Activated CD4-positive, alpha-beta T cell treated with anti-CD3 and anti-CD28 coated beads, Interleukin-2, amount 50 U/mL, for 1 hour (primary cell): ENCODE measurements at regions not wholly inside any gene's neighbourhood (a gene's known extent, or its start where the extent isn't known, plus 50 kb on each side); places are given as distances from the start of the nearest gene placed in this dataset.
"Not testable (repeated sequence)": the region's sequence is repeated elsewhere in the genome, so short reads cannot be mapped to it uniquely, and the experiment has no call there.

Experiments used
- DNase-seq: peaks from one replicate; pipeline ENCODE4 v3.0.0-alpha.2; 2020

DNA sequence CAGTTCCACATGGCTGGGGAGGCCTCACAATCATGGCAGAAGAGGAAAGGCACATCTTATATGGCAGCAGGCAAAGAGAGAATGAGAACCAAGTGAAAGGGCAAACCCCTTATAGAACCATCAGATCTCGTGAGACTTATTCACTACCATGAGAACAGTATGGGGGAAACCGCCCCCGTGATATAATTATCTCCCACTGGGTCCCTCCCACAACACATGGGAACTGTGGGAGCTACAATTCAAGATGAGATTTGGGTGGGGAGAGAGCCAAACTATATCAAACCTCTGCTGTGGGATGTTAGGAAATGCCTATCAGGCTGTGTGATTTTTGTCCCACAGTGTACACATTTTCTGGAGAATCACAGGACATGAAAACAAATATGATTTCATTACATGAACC, 415.8 kb downstream of the TSHZ3 start:
- not testable (repeated sequence) for DNase-seq

DNA sequence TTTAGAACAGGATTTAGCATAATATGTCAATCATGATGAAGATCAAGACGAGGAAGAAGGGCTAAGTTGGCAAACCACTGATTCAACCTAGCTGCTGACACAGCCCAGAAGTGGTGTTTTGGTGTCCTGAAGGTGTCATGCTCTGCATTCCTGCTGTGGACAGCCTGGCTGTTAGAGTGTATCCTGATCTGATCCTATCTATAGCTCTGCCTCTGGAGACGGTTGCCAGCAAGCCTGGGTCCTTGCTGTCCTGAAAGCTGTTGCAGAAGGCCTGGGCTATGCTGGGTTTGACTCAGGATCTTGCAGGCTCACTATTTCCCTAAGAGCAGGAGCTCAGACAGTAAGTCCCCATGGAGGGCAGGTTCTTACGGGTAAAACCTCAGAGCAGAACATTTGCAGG, 416.4 kb downstream of the TSHZ3 start:
- DNase-seq: no peak

DNA sequence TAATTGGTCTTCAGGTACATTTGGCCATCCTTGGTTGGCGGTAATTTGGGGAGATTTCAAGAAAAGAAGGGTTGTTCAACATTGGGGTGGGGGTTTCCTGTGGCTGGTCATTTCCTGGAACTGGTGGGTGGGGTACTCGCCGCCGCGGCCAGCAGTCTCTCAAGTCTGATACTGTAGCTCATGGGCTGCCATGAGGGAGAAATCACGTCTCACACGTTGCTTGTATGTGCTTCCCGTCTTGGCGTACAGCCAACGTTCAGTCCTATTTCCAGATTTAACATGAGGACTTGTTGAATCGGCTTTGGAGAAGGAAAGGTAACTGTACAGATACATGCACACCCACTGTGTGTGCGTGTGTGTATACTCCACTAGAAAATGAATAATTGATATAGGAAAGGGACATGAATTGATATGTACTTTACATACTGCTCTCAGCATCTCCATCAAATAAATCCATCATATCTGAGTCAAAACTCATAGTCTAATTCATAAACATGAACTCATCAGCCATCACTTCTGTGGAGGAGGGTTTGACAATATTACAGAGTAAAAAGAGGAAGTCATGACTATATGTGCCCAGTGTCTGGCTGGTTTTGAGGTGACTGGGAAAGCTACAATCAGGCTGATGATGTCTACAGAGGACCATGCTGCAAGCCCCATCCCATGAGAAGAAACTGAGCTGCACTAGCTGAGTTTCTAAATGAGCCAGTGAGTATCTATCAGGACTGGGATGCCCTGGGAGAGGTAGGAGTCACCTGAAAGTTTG, 418.1 kb downstream of the TSHZ3 start:
- DNase-seq: no peak

DNA sequence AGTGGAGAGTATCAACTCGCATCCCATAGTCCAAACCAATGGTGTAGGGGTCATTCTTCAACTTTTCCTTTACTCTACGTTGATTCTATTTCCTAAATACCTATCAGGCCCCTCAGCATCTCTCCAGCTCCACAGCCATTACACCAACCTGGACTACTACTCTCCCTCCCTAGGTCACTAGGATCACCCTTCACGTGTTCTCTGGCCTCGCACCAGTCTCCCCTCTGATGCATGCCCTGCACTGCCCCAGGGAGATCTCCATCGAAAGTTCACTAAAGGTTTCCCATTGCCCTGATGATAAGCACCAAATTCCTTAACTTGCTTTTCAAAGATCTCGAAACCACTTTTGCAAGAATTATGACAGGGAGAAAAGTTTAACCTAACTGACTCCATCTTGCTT, 421.5 kb downstream of the TSHZ3 start:
- no peak for DNase-seq

DNA sequence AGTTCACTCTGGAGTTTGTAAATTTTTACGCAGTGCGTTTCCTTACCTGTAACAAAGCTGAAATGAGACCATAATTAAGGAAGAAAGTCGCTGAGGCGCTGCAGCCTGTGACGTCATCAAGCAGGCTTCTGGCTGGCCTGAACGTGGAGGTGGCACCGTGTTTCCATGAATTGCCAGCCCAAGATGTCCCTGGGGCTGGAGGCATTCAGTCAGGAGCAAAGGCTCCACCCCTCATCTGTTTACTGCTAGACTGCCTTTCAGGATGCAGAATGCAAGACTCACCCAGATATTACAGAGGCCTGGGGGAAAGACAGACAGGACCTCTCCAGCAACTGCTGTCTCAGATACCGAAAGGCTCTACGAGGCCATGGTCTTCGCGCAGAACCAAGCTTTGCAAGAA, 424.6 kb downstream of the TSHZ3 start:
- no peak for DNase-seq

DNA sequence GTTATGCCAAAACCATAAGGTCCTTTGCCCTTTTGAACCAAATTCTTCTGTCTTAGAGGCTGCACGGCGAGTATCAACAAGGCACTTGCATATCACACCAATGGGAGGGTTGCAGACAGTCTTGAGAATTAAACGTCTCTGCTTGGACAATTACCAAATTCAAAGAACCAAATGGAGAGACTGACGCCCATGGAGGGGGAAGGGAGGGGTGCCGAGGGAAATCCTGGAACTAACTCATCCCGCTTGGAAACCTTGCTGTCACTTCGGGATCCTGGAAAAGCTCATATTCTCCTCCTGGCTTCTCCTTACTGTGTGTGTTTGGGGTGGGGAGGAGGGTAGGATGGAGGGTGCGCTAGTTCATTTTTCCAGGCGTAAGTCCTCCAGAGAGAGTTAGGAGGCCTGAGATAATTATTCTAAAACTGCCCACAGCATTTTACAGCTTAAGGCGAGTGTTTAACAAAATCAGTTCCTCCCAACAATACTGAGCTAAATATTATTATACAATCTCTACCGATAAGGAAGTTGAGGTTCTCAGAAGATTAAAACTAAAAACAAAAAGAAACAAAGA, 425.1 kb downstream of the TSHZ3 start:
- DNase-seq: no peak

DNA sequence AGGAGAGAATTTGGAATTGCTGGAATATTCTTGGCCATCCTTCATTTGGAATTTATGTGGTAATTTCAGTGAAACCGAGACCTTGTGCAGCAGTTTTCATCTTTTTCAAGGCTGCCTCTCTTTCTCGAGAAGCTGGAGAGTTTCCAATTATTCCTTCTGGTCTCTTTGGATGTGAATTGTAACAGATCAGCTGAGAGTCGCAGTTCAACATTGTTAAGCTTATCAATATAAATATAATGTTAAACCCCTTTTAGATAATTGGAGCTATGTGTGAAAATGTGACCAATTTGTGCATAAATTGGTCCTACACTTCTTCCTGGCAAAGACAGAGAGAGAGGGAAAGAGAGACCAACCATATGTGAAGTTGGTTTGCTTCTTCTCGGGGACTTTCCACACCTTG, 425.6 kb downstream of the TSHZ3 start:
- DNase-seq: no peak

DNA sequence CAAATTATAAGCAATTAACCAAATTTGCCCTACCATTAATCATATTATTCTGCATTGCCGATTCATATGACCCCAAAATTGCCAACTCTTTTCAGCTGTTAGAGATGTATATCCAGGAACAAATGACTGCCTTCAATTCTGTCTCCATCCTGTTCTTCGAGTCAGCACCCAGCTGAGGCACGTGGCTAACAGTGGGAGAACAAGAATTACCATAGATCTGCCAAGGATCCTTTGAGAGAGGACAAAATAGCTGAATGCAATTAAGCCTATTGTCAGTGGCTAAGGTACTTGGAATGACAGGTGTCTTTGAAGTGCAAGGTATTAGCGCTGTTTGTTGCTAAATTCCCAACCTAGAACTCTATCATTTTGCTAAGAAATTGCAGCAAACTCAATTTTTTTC, 426.1 kb downstream of the TSHZ3 start:
- no peak for DNase-seq

DNA sequence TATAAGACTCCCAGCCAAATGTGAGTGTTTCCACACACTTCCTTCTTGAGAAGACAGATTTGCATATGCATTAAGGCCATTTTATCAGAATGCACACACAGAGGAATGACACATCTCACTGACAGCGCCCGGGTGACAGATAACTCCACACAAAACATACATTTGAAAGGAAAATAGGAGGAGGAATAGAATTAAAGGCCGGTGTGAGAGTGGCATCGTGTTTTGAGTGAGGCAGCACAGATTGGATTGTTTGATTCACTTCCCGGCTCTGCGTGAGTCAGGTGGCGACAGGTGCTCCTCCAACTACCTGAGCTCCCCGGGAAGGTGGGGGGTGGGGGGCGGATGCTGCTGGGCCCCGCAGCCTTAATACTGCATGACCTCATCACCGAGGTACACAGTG, 429.0 kb downstream of the TSHZ3 start:
- DNase-seq: no peak

DNA sequence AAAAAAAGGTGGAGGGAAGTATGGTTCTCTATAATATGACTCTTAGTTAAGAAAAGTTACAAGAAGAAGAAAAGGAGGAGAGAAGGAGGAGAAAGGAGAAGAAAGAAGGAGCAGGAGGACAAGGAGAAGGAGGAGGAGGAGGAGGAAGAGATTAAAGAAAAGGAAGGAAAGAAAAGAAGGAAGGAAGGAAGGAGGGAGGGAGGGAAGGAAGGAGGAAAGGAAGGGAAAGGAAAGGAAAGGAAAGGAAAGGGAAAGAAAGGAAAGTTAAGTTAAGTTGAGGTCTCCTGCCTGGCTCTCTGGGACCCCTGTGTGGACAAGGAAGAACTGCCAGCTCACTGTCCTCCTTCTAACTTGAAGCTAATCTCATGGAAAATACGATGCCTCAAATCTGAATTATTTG, 429.5 kb downstream of the TSHZ3 start:
- no peak for DNase-seq

DNA sequence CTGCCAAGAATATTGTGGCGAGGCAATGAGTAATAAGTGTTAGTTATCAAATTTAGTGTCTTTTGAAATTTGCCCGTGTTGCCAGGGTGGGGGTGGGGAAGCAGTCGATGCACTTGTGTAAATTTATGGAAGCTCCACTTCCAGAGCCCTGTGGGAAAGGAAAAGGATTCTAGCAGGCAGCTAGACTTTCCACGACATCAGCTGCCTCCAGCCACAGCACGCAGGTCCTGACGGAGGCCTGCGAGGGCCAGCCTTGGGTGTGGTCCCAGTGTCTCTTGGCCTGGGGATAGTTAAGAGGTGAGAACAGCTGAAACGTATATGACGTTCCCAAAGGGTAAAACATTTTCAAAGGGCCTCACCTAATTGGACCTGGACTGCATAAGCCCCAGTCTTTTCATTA, 433.0 kb downstream of the TSHZ3 start:
- no peak for DNase-seq

DNA sequence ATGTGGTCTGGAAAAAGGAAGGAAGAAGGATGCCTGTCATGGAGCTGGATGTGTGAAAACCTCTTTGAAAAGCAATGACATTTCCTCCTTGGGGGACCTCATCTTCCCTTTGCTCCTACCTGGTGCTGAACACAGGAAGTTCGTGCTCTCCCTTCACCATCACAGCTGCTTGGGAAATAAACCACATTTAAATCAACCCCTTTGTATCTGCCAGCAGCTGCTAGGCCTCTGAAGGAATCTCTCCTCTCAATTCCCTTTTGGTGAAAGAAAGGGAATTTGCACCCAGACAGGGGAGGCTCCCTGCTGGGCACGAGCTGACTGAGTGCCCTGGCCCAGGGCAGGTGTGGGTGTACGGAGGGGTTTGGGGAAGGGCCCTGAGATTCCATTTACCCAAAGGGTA, 437.7 kb downstream of the TSHZ3 start:
- no peak for DNase-seq

DNA sequence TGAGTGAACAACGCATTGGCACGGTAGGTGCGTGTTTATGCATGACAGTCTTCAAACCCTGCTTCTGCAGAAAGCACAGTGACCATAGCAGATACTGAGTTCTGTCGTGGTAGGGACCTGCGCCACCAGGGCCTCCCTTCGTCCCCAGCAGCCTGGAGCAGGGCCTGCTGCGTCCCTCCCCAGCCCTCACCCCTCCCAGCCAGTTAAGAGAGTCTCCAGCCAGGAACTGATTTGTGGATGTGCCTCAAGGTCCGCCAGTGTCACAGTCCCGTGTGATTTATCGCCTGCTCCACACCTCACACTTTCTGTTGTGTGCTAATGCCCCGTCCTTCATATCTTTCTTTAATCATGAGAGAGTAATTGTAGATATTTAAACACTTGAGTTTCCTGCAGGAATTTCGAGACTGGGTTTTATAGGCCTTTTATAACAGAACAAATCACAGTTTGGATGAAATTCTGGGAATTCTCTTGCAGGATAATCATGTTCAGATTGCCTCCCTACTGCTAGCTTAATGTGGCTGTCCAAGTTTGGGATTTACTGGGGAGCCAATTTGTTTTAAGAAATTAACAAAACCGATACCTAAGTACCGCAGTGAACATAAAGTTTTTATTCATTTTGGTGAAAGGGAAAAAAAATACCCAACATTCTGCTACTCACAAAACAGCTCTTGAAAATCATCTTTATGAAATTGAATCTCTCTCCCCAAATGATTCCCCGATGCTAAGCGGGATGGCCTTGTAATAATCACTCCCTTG, 438.6 kb downstream of the TSHZ3 start:
- DNase-seq: no peak

DNA sequence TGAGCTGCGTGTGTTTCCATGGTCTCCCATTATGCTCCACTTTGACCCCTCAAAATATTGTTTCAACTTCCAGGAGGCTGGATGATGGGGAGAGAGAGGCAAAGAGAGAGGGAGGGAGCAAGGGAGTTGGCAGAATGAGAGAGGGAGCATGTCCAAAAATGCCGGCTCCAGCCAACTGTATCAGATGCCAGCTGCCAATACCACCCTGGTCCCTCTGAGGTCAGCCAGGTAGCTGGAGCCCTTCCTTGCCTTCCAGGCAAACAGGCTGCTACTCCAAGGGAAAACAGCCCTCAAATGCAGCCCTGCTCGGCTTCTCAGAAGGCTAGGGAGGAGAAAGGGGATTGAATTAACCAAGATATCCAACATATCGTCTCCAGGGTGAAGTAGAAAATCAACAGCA, 440.0 kb downstream of the TSHZ3 start:
- no peak for DNase-seq

DNA sequence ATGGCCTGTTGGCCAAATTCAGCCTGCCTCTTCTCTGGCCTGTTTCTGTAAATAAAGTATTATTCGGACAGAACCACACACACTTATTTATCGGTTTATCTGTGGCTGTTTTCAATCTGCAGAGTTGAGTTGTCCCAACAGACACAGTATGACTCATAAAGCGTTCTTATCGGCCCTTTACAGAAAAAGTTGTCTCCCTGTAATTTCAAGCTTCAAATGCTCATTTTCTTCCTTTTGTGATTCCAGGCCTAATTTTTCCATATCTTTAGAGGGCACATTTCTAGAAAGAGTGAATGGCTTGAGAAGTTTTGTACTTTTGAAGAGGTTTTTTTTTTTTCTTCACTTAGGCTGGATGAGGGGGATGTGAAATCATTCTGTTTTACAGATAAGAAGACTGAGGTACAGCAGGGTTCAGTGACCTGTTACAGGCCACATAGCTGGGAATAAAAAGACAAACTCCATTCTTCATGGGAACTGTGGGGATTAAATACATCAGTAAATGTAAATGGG, 440.9 kb downstream of the TSHZ3 start:
- no peak for DNase-seq

DNA sequence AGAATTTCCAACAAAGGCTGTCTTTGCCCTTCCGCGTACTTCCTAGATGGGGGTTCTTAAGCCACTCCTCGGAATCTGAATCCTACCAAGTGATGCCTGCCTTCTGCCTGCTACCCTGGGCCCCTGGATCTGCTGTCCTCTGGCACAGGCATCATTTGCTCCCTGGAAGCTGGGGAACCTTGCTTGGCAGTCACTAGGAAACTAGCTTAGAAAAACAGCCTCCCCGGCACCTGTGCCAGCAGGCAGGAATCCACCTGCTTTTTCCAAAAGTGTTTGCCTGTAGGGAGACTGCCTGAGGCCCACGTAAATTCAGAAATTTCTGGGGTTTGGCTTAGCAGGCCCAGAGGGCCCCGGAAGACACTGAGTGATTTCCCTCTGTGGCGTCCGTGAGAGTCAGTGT, 442.4 kb downstream of the TSHZ3 start:
- no peak for DNase-seq

DNA sequence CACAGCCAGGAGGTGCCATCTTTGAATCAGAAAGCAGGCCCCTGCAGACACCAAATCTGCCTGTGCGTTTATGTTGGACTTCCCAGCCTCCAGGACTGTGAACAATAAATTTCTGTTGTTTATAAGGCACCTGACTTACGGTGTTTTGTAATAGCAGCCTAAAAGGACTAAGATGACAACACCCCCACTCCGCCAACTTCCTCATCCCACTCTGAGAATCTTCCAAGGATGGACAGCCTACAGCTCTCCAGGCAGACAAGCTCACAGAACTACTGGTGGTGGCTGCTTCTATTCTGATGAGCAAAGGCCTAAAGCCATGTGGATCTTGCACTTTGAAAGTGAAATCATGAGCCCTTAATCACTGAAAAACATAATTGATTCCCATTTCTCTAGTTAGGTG, 449.2 kb downstream of the TSHZ3 start:
- DNase-seq: no peak

DNA sequence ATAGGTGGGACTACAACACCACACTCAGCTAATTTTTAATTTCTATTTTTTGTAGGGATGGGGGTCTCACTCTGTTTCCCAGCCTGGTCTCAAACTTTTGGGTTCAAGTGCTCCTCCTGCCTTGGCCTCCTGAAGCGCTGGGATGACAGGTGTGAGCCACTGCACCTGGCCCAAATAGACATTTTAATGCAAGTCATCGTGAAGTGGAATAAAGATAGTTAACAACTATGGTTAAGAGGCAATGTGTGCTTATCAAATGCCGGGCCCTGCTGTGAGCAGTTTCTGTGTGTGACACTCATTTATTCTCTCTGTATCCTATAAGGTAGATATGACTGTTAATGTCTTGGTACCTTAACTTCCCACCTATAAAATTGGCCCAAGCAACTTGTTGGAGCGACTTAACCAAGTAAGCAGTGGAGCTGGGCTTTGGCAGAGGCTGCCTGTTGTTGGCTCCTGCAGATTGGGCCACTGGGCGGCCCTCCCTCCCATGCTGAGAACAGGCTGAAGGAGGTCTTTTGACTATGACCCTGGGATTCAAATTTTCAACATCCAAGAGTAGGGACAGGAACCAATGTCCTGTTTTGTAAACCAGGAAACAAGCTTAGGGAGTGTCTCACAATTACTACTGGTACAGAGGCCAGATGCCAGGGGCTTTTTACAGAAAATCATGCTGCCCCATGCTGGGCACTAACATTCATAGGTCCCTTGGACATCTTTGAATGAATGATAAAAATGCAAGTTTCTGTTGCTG, 450.7 kb downstream of the TSHZ3 start:
- DNase-seq: no peak

DNA sequence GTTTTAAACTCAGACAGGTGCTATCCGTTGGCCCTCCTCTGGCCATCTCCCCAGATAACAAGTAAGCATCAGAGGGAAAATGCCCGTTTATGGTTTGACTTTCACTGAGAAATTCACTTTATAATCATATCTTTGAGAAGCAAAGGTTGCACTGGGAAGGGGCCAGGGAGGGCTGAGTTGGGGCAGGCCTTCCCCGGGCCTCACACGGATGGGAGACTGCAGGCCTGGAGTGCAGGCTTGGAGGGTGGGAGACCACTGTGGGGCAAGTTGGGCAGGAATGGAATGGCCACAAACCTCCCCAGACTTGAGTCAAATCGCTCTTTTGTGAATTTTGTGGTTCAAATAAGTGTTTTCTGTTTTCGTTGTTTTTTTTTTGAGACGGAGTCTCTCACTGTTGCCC, 451.7 kb downstream of the TSHZ3 start:
- no peak for DNase-seq

DNA sequence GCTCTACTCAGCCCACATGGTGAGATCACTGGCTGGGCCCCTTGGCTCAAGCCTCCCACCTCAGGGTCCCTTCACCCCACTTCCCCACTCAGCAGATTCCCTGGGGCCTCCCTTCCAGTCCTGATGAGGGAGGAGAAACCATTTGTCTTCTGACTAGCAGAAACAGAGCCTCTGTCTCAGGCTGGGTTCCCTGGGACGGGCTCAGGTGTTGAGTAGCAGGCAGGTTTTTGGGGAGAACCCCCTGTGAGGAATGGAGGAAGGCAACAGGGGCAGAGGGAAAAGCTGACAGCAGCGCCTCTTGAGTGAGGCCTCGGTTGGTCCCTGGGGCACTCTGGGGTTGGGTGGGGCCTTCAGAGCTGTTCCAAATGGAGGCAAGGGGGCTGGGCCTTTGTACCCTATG, 452.2 kb downstream of the TSHZ3 start:
- DNase-seq: no peak

DNA sequence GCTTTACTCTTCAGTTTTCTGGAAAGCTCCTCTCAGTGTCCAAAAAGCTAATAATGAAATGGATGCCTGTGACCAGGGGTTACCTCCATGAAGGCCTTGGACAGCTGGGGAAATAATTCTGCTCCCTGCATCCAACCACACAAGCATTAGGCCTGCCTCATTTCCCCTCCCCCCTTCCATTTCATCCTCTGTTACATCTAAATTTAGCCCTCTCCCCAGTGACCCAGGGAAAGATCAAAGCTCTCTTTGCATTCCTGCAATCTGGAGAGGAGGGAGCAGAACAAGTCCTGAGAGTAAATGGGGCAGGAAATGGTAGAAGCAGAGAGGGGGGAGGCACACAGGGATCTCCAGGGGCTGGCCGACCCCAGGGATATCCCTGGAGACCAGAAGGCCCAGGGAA, 452.7 kb downstream of the TSHZ3 start:
- DNase-seq: no peak

DNA sequence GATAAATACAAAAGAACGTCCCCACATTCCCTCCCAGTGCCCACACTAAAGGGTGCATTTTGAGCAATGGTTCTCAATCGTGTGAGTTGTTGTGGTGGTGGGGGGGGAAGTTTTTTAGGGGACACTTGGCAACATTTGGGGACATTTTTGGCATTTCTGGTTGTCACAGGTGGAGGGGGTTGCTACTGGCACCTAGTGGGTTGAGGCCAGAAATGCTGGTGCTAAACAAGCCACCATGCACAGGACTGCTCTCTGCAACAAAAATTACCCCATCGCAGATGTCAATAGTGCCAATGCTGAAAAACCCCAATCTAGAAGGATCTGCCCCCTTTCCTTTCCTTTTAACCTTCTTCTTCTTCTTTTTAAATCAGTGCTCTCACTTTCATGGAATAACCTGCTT, 453.3 kb downstream of the TSHZ3 start:
- DNase-seq: no peak

DNA sequence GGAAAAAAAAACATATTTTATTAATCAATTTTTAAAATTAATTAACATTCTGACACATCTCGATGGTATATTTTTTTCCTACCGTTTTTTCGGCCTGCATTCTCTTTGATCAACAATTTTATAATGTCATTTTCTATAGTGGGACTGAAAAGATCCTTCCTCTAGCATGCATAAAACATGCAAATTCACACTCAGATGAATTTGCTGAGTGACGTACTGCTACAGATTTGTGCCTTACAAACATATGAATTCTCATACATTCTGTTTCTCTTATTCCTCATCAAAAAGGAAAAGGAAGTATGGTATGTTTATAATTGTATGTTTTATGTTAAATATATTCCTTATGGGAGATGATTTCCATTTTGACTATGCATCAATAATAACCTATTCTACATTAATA, 458.2 kb downstream of the TSHZ3 start:
- no peak for DNase-seq

DNA sequence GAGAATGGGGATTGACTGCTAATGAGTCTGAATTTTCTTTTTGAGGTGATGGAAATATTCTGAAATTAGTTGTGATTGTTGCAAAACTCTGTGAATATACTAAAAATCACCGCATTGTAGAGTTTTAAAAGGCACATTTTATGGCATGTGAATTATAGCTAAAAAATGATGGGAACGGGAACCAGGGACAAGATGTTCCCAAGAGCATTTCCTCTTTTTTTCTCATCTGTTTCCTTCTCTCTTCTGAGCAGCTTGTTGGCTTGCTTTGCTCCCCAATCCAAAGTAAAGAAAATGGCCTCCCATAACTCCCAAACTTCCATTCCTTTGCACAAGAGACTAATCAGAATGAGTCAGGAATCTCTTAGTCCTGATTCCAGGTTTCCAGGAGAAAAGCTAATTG, 459.2 kb downstream of the TSHZ3 start:
- no peak for DNase-seq
